C4-2B (cell line): ENCODE measurements at regions not wholly inside any gene's neighbourhood (a gene's known extent, or its start where the extent isn't known, plus 50 kb on each side); places are given as distances from the start of the nearest gene placed in this dataset.

Experiments
- ZFX ChIP-seq: fragments of 450-650 bp; IDR thresholded peaks from 2 replicates; pipeline ENCODE4 v1.6.1; 2017
- TF ChIP-seq, protein P1 (sequence below): fragments of 450-650 bp; conservative IDR thresholded peaks from 2 replicates; pipeline ENCODE4 v1.5.1; 2017; ENCODE audit warnings: mild to moderate bottlenecking

- TF ChIP-seq, protein P1, sequence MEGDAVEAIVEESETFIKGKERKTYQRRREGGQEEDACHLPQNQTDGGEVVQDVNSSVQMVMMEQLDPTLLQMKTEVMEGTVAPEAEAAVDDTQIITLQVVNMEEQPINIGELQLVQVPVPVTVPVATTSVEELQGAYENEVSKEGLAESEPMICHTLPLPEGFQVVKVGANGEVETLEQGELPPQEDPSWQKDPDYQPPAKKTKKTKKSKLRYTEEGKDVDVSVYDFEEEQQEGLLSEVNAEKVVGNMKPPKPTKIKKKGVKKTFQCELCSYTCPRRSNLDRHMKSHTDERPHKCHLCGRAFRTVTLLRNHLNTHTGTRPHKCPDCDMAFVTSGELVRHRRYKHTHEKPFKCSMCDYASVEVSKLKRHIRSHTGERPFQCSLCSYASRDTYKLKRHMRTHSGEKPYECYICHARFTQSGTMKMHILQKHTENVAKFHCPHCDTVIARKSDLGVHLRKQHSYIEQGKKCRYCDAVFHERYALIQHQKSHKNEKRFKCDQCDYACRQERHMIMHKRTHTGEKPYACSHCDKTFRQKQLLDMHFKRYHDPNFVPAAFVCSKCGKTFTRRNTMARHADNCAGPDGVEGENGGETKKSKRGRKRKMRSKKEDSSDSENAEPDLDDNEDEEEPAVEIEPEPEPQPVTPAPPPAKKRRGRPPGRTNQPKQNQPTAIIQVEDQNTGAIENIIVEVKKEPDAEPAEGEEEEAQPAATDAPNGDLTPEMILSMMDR: no peak
- TF ChIP-seq ZFX: no peak
Measured at GRCh38 chr3:22660606-22661005, 542.5 kb upstream of the UBE2E2 start.
